ENCODE measurements at regions not wholly inside any gene's neighbourhood (a gene's known extent, or its start where the extent isn't known, plus 50 kb on each side); places are given as distances from the start of the nearest gene placed in this dataset.

DNA sequence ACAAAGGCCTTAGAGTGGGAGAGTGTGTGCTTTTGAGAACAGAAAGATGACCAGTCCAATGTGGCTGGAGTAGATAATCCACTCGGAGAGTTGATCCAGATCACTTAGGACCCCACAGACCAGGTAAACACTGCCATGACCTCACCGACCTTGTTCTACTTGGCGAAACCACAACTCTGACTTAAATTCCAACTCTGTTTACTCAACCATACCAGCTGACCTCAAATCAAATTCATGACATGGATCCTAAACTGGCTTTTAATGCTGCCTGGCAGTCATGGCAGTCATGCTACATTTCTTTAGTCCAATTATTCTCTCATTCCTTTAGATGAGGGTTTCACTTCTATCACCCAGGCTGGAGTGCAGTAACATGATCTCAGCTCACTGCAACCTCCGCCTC is 347.1 kb upstream of the FAM98A start:
- Histone ChIP-seq H3K27me3 (ENCODE audit: control insufficient read depth in 5 of 5, insufficient read depth in 4 of 5, low read length in 5 of 5) (no peaks in the 10 kb centered on the region), H3K9me3 (ENCODE audit: control insufficient read depth in 5 of 5, low read length in 5 of 5) (peaks cover 0 to 6% (median 0%) of the 10 kb centered on the region in 5 donors), H3K36me3 (ENCODE audit: control insufficient read depth in 5 of 5, insufficient read depth in 5 of 5, low read length in 5 of 5) (no peaks in the 10 kb centered on the region), H3K9ac (ENCODE audit: low read length in 5 of 5) (no peak overlapping the region), H3K4me3 (ENCODE audit: low read depth in 1 of 5, low read length in 5 of 5) (no peak overlapping the region), H3K27ac (ENCODE audit: low read depth, low read length) (no peak overlapping the region), H3K4me1 (ENCODE audit: control insufficient read depth in 5 of 5, insufficient read depth in 5 of 5, low read length in 5 of 5) (no peaks in the 10 kb centered on the region)

DNA sequence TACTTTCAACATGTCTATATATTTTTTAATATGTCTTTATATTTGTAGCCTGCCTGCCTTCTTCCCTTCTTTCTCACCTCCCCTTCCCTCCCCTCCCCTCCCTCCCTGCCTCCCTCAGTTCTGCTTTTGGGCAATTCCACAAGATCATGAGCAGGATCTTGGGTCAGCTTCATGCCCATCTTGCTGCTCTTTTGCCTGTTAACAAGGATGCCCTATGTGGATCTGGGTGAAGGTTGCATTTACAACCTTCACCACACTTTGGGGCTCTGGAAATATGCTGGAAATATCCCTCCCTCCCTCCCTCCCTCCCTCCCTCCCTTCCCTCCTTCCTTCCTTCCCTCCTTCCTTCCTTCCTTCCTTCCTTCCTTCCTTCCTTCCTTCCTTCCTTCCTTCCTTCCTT is 334.1 kb upstream of the FAM98A start:
- H3K4me3 ChIP-seq (ENCODE audit: low read depth in 1 of 5, low read length in 5 of 5), result no peak overlapping the region
- H3K9me3 ChIP-seq (ENCODE audit: control insufficient read depth in 5 of 5, low read length in 5 of 5), result no peaks in the 10 kb centered on the region

DNA sequence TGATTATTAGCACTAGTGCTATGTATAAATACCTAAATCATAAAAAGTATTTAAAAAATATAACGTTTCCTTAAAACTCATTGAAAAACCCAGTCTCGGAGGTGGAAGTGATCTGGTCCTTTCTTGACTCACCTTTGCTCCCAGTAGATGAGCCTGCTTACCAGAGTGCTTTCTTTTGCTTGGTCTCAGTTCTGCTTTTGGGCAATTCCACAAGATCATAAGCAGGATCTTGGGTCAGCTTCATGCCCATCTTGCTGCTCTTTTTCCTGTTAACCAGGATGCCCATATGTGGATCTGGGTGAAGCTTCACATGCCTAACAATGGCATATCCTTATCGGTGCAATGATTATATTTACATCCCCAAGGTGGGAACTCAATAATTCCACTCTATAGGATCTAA is 332.1 kb upstream of the FAM98A start:
- no peak overlapping the region for H3K27ac ChIP-seq (ENCODE audit: low read depth, low read length)
- no peaks in the 10 kb centered on the region for H3K36me3 ChIP-seq (ENCODE audit: control insufficient read depth in 5 of 5, insufficient read depth in 5 of 5, low read length in 5 of 5)
- no peak overlapping the region for H3K9ac ChIP-seq (ENCODE audit: low read length in 5 of 5)
- H3K9me3 ChIP-seq (ENCODE audit: control insufficient read depth in 5 of 5, low read length in 5 of 5), result no peaks in the 10 kb centered on the region
- no peaks in the 10 kb centered on the region for H3K4me1 ChIP-seq (ENCODE audit: control insufficient read depth in 5 of 5, insufficient read depth in 5 of 5, low read length in 5 of 5)
- no peak overlapping the region for H3K4me3 ChIP-seq (ENCODE audit: low read depth in 1 of 5, low read length in 5 of 5)
- H3K27me3 ChIP-seq (ENCODE audit: control insufficient read depth in 5 of 5, insufficient read depth in 4 of 5, low read length in 5 of 5), result no peaks in the 10 kb centered on the region

More for the DNA sequence above, 334.1 kb upstream of the FAM98A start:
- Histone ChIP-seq H3K27ac (ENCODE audit: low read depth, low read length) (no peak overlapping the region), H3K4me1 (ENCODE audit: control insufficient read depth in 5 of 5, insufficient read depth in 5 of 5, low read length in 5 of 5) (no peaks in the 10 kb centered on the region), H3K9ac (ENCODE audit: low read length in 5 of 5) (no peak overlapping the region), H3K36me3 (ENCODE audit: control insufficient read depth in 5 of 5, insufficient read depth in 5 of 5, low read length in 5 of 5) (no peaks in the 10 kb centered on the region), H3K27me3 (ENCODE audit: control insufficient read depth in 5 of 5, insufficient read depth in 4 of 5, low read length in 5 of 5) (no peaks in the 10 kb centered on the region)

DNA sequence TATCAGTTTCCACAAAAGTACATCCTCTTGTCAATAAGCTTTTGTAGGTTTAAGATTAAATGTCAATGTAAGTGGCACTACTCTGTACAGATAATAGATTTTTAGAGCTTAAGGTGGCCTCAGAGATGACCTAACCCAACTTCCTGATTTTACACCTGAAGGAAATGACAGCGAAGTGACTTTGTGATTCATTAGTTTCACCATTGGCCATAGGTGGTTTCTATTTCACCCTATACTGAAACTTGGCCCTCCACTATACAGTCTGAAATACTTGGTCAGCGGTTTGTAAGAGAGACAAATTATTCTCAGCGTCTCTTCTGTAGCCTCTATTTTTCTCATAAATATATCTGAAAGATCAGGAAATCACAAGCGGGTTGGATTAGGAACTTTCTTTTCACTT is 330.4 kb upstream of the FAM98A start:
- no peaks in the 10 kb centered on the region for H3K27me3 ChIP-seq (ENCODE audit: control insufficient read depth in 5 of 5, insufficient read depth in 4 of 5, low read length in 5 of 5)
- no peaks in the 10 kb centered on the region for H3K9me3 ChIP-seq (ENCODE audit: control insufficient read depth in 5 of 5, low read length in 5 of 5)
- H3K4me3 ChIP-seq (ENCODE audit: low read depth in 1 of 5, low read length in 5 of 5), result no peak overlapping the region
- no peaks in the 10 kb centered on the region for H3K4me1 ChIP-seq (ENCODE audit: control insufficient read depth in 5 of 5, insufficient read depth in 5 of 5, low read length in 5 of 5)
- no peaks in the 10 kb centered on the region for H3K36me3 ChIP-seq (ENCODE audit: control insufficient read depth in 5 of 5, insufficient read depth in 5 of 5, low read length in 5 of 5)
- H3K27ac ChIP-seq (ENCODE audit: low read depth, low read length), result no peak overlapping the region
- H3K9ac ChIP-seq (ENCODE audit: low read length in 5 of 5), result no peak overlapping the region

DNA sequence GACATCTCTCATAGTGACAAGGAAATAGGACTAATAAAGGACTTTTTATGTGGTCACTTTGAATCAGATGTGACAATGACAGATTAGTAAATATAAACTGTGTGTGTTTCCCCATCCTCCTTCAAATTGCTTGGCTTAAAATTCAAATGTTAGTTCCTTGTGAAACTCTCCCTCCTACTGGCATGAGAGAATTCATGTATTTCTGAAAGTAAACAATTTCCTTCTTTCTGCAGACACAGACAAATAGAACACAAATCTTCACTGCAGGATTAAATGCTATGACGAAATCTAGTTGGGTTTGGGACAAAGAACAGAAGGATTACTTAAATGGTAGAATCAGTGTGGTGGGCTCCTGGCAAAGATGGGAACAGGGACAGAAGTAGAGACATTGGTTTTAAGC is 328.7 kb upstream of the FAM98A start:
- Histone ChIP-seq H3K27ac (ENCODE audit: low read depth, low read length) (no peak overlapping the region), H3K36me3 (ENCODE audit: control insufficient read depth in 5 of 5, insufficient read depth in 5 of 5, low read length in 5 of 5) (no peaks in the 10 kb centered on the region), H3K4me1 (ENCODE audit: control insufficient read depth in 5 of 5, insufficient read depth in 5 of 5, low read length in 5 of 5) (no peaks in the 10 kb centered on the region), H3K27me3 (ENCODE audit: control insufficient read depth in 5 of 5, insufficient read depth in 4 of 5, low read length in 5 of 5) (no peaks in the 10 kb centered on the region), H3K4me3 (ENCODE audit: low read depth in 1 of 5, low read length in 5 of 5) (no peak overlapping the region), H3K9me3 (ENCODE audit: control insufficient read depth in 5 of 5, low read length in 5 of 5) (no peaks in the 10 kb centered on the region), H3K9ac (ENCODE audit: low read length in 5 of 5) (no peak overlapping the region)

DNA sequence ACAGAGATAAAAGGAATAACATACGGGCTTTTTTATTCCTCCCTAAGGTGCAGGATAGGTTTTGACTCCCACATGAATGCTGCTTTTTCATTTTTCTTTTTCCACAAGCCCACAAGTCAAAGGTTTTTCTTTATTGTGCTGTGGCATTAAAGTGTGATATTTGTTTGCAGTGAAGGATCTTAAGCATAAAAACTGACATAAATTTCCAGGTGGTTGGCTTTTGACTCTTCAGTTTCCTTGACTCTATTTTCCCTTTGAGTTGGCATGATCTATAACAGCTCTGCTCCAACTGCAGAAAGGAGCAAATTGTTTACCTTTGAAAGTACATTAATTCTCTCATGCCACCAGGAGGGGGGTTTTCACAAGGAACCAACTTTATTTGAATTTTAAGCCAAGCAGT is 326.2 kb upstream of the FAM98A start:
- H3K27me3 ChIP-seq (ENCODE audit: control insufficient read depth in 5 of 5, insufficient read depth in 4 of 5, low read length in 5 of 5), result no peaks in the 10 kb centered on the region
- H3K4me3 ChIP-seq (ENCODE audit: low read depth in 1 of 5, low read length in 5 of 5), result no peak overlapping the region
- no peak overlapping the region for H3K27ac ChIP-seq (ENCODE audit: low read depth, low read length)
- H3K9ac ChIP-seq (ENCODE audit: low read length in 5 of 5), result no peak overlapping the region
- H3K9me3 ChIP-seq (ENCODE audit: control insufficient read depth in 5 of 5, low read length in 5 of 5), result no peaks in the 10 kb centered on the region
- H3K4me1 ChIP-seq (ENCODE audit: control insufficient read depth in 5 of 5, insufficient read depth in 5 of 5, low read length in 5 of 5), result no peaks in the 10 kb centered on the region
- no peaks in the 10 kb centered on the region for H3K36me3 ChIP-seq (ENCODE audit: control insufficient read depth in 5 of 5, insufficient read depth in 5 of 5, low read length in 5 of 5)

DNA sequence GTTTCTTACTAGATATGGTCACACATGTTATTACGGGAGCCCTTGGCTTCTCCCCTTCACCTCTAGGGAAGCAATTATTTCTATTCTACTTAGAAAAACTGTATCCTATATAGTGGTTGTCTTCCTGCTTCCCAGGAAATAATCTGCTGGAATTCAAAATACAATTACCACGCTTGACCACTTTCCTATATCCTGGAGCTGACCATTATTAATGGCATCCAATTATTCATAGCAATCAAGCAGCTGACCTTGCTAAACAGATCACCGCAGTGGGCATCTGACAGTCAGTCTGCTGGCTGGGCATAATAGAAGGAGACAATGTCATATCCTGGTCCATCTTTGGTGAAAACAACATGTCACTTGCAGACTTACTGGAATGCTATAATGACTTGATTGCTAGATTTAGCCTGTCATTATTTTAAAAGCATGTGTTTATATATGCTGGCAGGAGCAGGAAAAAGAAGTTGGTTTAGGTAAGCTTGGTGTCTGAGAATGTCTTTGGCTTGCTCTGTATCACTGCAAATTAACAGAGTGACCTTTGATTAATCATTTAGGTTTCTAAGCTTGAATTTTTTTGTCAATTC is 325.6 kb upstream of the FAM98A start:
- no peak overlapping the region for H3K4me3 ChIP-seq (ENCODE audit: low read depth in 1 of 5, low read length in 5 of 5)
- no peaks in the 10 kb centered on the region for H3K27me3 ChIP-seq (ENCODE audit: control insufficient read depth in 5 of 5, insufficient read depth in 4 of 5, low read length in 5 of 5)
- no peaks in the 10 kb centered on the region for H3K36me3 ChIP-seq (ENCODE audit: control insufficient read depth in 5 of 5, insufficient read depth in 5 of 5, low read length in 5 of 5)
- H3K4me1 ChIP-seq (ENCODE audit: control insufficient read depth in 5 of 5, insufficient read depth in 5 of 5, low read length in 5 of 5), result no peaks in the 10 kb centered on the region
- no peak overlapping the region for H3K9ac ChIP-seq (ENCODE audit: low read length in 5 of 5)
- H3K27ac ChIP-seq (ENCODE audit: low read depth, low read length), result no peak overlapping the region
- no peaks in the 10 kb centered on the region for H3K9me3 ChIP-seq (ENCODE audit: control insufficient read depth in 5 of 5, low read length in 5 of 5)

DNA sequence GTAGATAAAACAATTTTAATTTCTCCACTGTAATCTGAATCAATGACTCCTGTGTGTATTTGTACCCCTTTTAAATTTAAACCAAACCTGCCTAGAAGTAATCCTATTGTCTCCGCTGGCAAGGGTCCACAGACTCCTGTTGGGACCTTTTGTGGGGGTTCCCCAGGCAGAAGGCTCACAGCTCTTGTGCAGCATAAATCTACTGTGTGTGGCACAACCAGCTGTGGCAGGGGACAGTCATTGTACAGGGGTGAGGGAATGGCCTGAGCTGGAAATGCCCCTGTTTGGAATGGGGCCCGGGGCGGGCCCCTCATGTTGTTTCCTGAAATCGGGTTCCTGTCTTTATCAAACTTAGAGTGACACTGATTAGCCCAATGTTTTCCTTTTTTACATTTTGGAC is 318.2 kb upstream of the FAM98A start:
- no peaks in the 10 kb centered on the region for H3K4me1 ChIP-seq (ENCODE audit: control insufficient read depth in 5 of 5, insufficient read depth in 5 of 5, low read length in 5 of 5)
- no peak overlapping the region for H3K27ac ChIP-seq (ENCODE audit: low read depth, low read length)
- H3K27me3 ChIP-seq (ENCODE audit: control insufficient read depth in 5 of 5, insufficient read depth in 4 of 5, low read length in 5 of 5), result no peaks in the 10 kb centered on the region
- H3K9me3 ChIP-seq (ENCODE audit: control insufficient read depth in 5 of 5, low read length in 5 of 5), result peaks cover 0 to 10% (median 0%) of the 10 kb centered on the region in 5 donors
- H3K36me3 ChIP-seq (ENCODE audit: control insufficient read depth in 5 of 5, insufficient read depth in 5 of 5, low read length in 5 of 5), result no peaks in the 10 kb centered on the region
- H3K4me3 ChIP-seq (ENCODE audit: low read depth in 1 of 5, low read length in 5 of 5), result no peak overlapping the region
- H3K9ac ChIP-seq (ENCODE audit: low read length in 5 of 5), result no peak overlapping the region

DNA sequence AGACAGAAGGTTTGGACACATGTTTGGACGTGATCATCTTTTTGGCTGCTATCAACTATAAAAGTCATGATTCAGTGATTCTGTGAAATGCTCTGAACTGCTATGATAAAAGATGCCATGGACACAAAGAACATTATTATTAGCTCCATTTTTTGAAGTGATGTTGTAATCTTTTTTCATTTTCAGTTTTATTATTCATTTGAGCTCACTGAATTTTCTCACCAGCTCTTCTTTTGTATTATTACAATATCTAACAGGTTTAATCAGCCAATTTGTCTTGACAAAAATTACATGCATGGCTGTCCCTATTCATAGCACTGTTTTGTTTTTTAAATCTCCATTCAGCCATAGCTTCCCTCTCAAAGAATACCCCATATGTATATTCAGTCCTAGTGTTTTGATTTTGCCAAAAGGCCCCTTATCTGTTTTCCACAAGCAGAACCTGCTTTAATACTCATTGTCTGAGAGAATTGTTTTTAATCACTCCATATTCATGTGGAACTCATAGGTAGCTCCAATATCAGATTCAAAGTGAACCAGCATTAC is 314.0 kb upstream of the FAM98A start:
- Histone ChIP-seq H3K9me3 (ENCODE audit: control insufficient read depth in 5 of 5, low read length in 5 of 5) (peaks cover 0 to 10% (median 0%) of the 10 kb centered on the region in 5 donors), H3K4me3 (ENCODE audit: low read depth in 1 of 5, low read length in 5 of 5) (no peak overlapping the region), H3K9ac (ENCODE audit: low read length in 5 of 5) (no peak overlapping the region), H3K4me1 (ENCODE audit: control insufficient read depth in 5 of 5, insufficient read depth in 5 of 5, low read length in 5 of 5) (peaks cover 0 to 6% (median 0%) of the 10 kb centered on the region in 5 donors), H3K27me3 (ENCODE audit: control insufficient read depth in 5 of 5, insufficient read depth in 4 of 5, low read length in 5 of 5) (no peaks in the 10 kb centered on the region), H3K27ac (ENCODE audit: low read depth, low read length) (no peak overlapping the region), H3K36me3 (ENCODE audit: control insufficient read depth in 5 of 5, insufficient read depth in 5 of 5, low read length in 5 of 5) (no peaks in the 10 kb centered on the region)

DNA sequence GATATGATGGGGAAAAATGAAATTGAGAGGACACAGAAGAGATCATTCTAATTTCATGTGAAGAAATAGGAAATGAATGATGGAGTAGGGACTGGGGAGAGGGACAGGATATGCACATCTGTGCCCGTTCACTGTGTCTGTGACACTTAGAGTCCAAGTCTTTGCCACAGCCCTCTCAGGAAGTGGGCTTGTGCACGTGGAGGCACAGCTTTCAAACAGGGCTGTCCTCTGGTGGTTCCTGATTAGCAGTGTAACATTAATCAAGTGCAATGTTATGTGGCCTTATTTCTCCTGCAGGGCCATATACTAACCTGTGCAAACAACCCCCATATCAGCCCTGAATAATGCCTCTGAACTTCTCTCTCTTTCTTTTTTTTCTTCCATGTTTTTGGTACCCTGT is 312.2 kb upstream of the FAM98A start:
- H3K4me3 ChIP-seq (ENCODE audit: low read depth in 1 of 5, low read length in 5 of 5), result no peak overlapping the region

More for the DNA sequence above, 312.2 kb upstream of the FAM98A start:
- H3K36me3 ChIP-seq (ENCODE audit: control insufficient read depth in 5 of 5, insufficient read depth in 5 of 5, low read length in 5 of 5), result no peaks in the 10 kb centered on the region
- H3K4me1 ChIP-seq (ENCODE audit: control insufficient read depth in 5 of 5, insufficient read depth in 5 of 5, low read length in 5 of 5), result peaks cover 0 to 6% (median 0%) of the 10 kb centered on the region in 5 donors
- no peak overlapping the region for H3K27ac ChIP-seq (ENCODE audit: low read depth, low read length)
- no peak overlapping the region for H3K9ac ChIP-seq (ENCODE audit: low read length in 5 of 5)
- H3K27me3 ChIP-seq (ENCODE audit: control insufficient read depth in 5 of 5, insufficient read depth in 4 of 5, low read length in 5 of 5), result no peaks in the 10 kb centered on the region
- peaks cover 0 to 10% (median 0%) of the 10 kb centered on the region in 5 donors for H3K9me3 ChIP-seq (ENCODE audit: control insufficient read depth in 5 of 5, low read length in 5 of 5)

Data from subcutaneous abdominal adipose tissue (tissue), 5 donors.